Putamen (tissue), 1 donor: ENCODE measurements at regions not wholly inside any gene's neighbourhood (a gene's known extent, or its start where the extent isn't known, plus 50 kb on each side); places are given as distances from the start of the nearest gene placed in this dataset.
"Not testable (repeated sequence)": the region's sequence is repeated elsewhere in the genome, so short reads cannot be mapped to it uniquely, and the experiment has no call there.

Experiments used
- DNase-seq: peaks from one replicate; pipeline ENCODE4 v3.0.0-alpha.2; 2016; ENCODE audit warnings: low spot score

- DNase-seq = no peak
Observed at GRCh38 chr1:201637282-201638079, 98.6 kb downstream of the NAV1 start.

- DNase-seq = no peak
Observed at GRCh38 chr1:201639391-201639790, 100.5 kb downstream of the NAV1 start.

GRCh38 chr1:201639826-201640225, 100.9 kb downstream of the NAV1 start:
- no peak for DNase-seq

- no peak for DNase-seq
Observed at GRCh38 chr1:201640624-201641023, 101.7 kb downstream of the NAV1 start.

- DNase-seq = no peak
Observed at GRCh38 chr1:201641524-201642253, 102.8 kb downstream of the NAV1 start.

- no peak for DNase-seq
Observed at GRCh38 chr1:201643835-201644104, 104.8 kb downstream of the NAV1 start.

GRCh38 chr1:201644197-201644596, 105.3 kb downstream of the NAV1 start:
- DNase-seq = no peak

GRCh38 chr1:201645000-201645399, 106.1 kb downstream of the NAV1 start:
- not testable (repeated sequence) for DNase-seq

- DNase-seq = no peak
Observed at GRCh38 chr1:201645956-201646355, 107.0 kb downstream of the NAV1 start.

- DNase-seq = peak; percentile 57
Observed at GRCh38 chr1:201646411-201647022, 107.6 kb downstream of the NAV1 start.

GRCh38 chr1:201647094-201647493, 108.2 kb downstream of the NAV1 start:
- DNase-seq = no peak

GRCh38 chr1:201647722-201648065, 108.8 kb downstream of the NAV1 start:
- no peak for DNase-seq

- DNase-seq = peak; percentile 78
Observed at GRCh38 chr1:201648066-201648906, 109.4 kb downstream of the NAV1 start.

- DNase-seq = no peak
Observed at GRCh38 chr1:201648907-201649721, 110.2 kb downstream of the NAV1 start.

GRCh38 chr1:201649761-201650622, 111.1 kb downstream of the NAV1 start:
- peak; percentile 74 for DNase-seq

- DNase-seq = no peak
Observed at GRCh38 chr1:201650623-201650933, 111.7 kb downstream of the NAV1 start.

- DNase-seq = no peak
Observed at GRCh38 chr1:201652181-201652580, 113.3 kb downstream of the NAV1 start.

- DNase-seq = no peak
Observed at GRCh38 chr1:201653233-201653632, 114.3 kb downstream of the NAV1 start.

GRCh38 chr1:201653883-201654282, 115.0 kb downstream of the NAV1 start:
- DNase-seq = no peak

- no peak for DNase-seq
Observed at GRCh38 chr1:201655243-201655642, 116.3 kb downstream of the NAV1 start.

GRCh38 chr1:201655910-201656309, 117.0 kb downstream of the NAV1 start:
- no peak for DNase-seq
